ENCODE measurements at regions not wholly inside any gene's neighbourhood (a gene's known extent, or its start where the extent isn't known, plus 50 kb on each side); places are given as distances from the start of the nearest gene placed in this dataset.
A peak's percentile ranks its signal among the peaks of the same experiment; 100 is the strongest.

- ATAC-seq = no peak
- 72% methylated on average over 4 of the region's 4 CpGs for WGBS (ENCODE audit: insufficient coverage, low coverage, low lambda C conversion rate, missing lambda C conversion rate)
- H3K4me1 ChIP-seq = no peaks in the 10 kb centered on the region
Measured at GRCh38 chr3:25144430-25144829, 283.6 kb upstream of the RARB start.

DNA sequence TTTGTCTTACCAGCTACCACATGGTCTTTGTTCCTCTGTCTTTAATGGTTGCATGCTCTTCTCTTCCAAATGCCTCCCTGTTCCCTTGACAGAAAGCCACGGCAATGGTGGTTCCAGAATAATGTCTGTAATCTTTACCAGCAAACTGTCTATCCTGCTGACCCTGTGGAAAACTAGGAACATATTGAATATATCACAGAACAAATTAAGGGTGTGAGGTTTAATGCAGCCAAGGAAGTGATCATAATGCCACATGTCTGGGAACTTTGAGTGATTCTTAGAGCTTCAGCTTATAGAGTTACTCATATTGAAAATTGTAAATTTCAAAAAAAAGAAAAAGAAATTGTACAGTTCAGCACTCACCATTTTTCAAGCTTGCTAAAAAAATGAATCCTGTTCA, 282.9 kb upstream of the RARB start:
- intact Hi-C loops (cut with DNase I) = no loop called here
- Histone ChIP-seq H3K27ac (no peak overlapping the region), H3K27me3 (no peaks in the 10 kb centered on the region), H3K36me3 (no peaks in the 10 kb centered on the region), H3K9me3 (no peaks in the 10 kb centered on the region), H3K4me3 (no peak overlapping the region), H3K4me1 (no peaks in the 10 kb centered on the region)
- ATAC-seq (no peak), DNase-seq (no peak)
- 56% methylated on average over 1 of the region's 1 CpG for WGBS (ENCODE audit: insufficient coverage, low coverage, low lambda C conversion rate, missing lambda C conversion rate)
- TF ChIP-seq, protein P1, sequence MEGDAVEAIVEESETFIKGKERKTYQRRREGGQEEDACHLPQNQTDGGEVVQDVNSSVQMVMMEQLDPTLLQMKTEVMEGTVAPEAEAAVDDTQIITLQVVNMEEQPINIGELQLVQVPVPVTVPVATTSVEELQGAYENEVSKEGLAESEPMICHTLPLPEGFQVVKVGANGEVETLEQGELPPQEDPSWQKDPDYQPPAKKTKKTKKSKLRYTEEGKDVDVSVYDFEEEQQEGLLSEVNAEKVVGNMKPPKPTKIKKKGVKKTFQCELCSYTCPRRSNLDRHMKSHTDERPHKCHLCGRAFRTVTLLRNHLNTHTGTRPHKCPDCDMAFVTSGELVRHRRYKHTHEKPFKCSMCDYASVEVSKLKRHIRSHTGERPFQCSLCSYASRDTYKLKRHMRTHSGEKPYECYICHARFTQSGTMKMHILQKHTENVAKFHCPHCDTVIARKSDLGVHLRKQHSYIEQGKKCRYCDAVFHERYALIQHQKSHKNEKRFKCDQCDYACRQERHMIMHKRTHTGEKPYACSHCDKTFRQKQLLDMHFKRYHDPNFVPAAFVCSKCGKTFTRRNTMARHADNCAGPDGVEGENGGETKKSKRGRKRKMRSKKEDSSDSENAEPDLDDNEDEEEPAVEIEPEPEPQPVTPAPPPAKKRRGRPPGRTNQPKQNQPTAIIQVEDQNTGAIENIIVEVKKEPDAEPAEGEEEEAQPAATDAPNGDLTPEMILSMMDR (IDR thresholded peaks at IDR 0.05) = no peak
- TF ChIP-seq POLR2A (IDR thresholded peaks at IDR 0.05) = no peak

More at GRCh38 chr3:25144430-25144829, 283.6 kb upstream of the RARB start:
- no peak overlapping the region for H3K27ac ChIP-seq
- TF ChIP-seq POLR2A (IDR thresholded peaks at IDR 0.05) = no peak
- TF ChIP-seq, protein P1 (IDR thresholded peaks at IDR 0.05) = no peak
- no peaks in the 10 kb centered on the region for H3K27me3 ChIP-seq
- H3K9me3 ChIP-seq = no peaks in the 10 kb centered on the region
- no peaks in the 10 kb centered on the region for H3K36me3 ChIP-seq
- H3K4me3 ChIP-seq = no peak overlapping the region
- no peak for DNase-seq
- intact Hi-C loops (cut with DNase I) = no loop called here

DNA sequence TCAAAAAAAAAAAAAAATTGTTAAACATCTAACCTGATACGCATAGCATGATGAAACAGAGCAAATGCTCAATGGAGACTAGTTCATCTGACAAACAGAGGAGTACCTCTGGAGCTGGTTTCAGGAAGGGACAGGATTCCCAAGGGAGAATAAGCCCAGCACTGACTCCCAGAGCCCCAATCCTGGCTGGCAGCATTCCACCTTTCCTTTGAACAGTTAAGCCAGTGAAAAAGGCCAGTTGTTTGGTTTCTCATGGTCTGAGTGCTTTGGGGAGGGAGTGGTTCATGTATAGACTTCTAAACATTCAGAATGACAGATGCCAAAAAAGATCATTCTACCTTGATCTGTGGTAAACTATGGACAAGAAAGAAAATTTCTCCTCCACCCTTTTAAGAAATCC, 277.9 kb upstream of the RARB start:
- Histone ChIP-seq H3K9me3 (no peaks in the 10 kb centered on the region), H3K36me3 (no peaks in the 10 kb centered on the region), H3K27ac (no peak overlapping the region), H3K4me3 (no peak overlapping the region), H3K27me3 (no peaks in the 10 kb centered on the region), H3K4me1 (no peaks in the 10 kb centered on the region)
- TF ChIP-seq POLR2A (IDR thresholded peaks at IDR 0.05) = no peak
- TF ChIP-seq, protein P1 (IDR thresholded peaks at IDR 0.05) = no peak
- DNase-seq (no peak), ATAC-seq (no peak)
- 73% methylated on average over 1 of the region's 1 CpG for WGBS (ENCODE audit: insufficient coverage, low coverage, low lambda C conversion rate, missing lambda C conversion rate)
- intact Hi-C loops (cut with DNase I) = no loop called here

DNA sequence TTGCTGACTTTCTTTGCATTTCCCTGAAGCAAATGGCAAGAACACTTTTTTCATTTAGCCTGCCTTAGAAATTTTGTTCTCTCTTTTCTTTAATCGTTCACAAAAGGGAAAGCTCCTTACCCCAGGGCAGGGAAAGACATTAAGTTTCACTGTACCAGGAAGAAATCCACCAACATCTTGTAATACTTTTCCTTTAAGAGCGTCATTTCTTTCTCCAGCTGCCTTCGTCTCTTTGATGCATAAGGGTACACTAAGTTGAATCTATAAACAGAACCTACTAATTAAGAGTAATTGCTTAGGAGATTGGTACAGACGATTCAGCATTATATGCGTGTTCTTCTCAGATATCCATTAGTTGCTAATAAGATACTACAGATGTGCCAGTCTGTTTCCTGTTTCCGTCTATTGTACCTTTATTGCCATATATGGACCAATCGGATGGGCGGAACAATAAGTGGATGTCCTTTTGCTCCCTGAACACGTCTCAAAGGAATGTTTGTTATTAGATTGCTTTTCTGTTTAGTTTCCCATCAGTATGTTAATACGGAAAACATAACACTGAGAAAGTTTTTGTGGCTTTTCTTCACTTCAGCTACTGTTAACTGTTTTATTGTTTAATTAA, 276.7 kb upstream of the RARB start:
- intact Hi-C loops (cut with DNase I) = no loop called here
- no peaks in the 10 kb centered on the region for H3K27me3 ChIP-seq
- no peaks in the 10 kb centered on the region for H3K9me3 ChIP-seq
- H3K36me3 ChIP-seq = no peaks in the 10 kb centered on the region
- H3K4me3 ChIP-seq = no peak overlapping the region
- no peaks in the 10 kb centered on the region for H3K4me1 ChIP-seq
- no peak for DNase-seq
- ATAC-seq = peak; percentile 60 to 73 (median 66)
- WGBS (ENCODE audit: insufficient coverage, low coverage, low lambda C conversion rate, missing lambda C conversion rate) = 33% methylated on average over 10 of the region's 10 CpGs
- TF ChIP-seq POLR2A (IDR thresholded peaks at IDR 0.05) = no peak
- TF ChIP-seq, protein P1 (IDR thresholded peaks at IDR 0.05) = no peak
- peak overlapping the region in 1 of 3 donors; percentile 14 for H3K27ac ChIP-seq

All from right lobe of liver (tissue), 6 donors.